H1 (cell line): ENCODE measurements at regions not wholly inside any gene's neighbourhood (a gene's known extent, or its start where the extent isn't known, plus 50 kb on each side); places are given as distances from the start of the nearest gene placed in this dataset.

Experiments
- CTCF ChIA-PET: fragments of 300-600 bp; sonication (Branson Sonifier 250); formaldehyde crosslinking; loops from one replicate; lab custom pipeline; 2021; ENCODE audit not compliant: partially characterized antibody; lab: Charles Lee
- POLR2A ChIA-PET: fragments of 300-600 bp; sonication (Branson Sonifier 250); formaldehyde crosslinking; loops from one replicate; lab custom pipeline; 2021; ENCODE audit warnings: inconsistent platforms; ENCODE audit not compliant: partially characterized antibody; lab: Charles Lee
- DNase-seq, 2 experiments: peaks; one replicate each; pipeline versions ENCODE4 v3.0.0 to v3.0.0-alpha.2; 2010 to 2022; ENCODE audit warnings: low spot score in 2 of 2, low read depth in 1 of 2, mixed read lengths in 1 of 2
- FAIRE-seq: peaks from 2 replicates; lab custom pipeline; 2011; peaks lifted over from hg19 to GRCh38; lab: Jason Lieb, UNC
- H2AFZ ChIP-seq: 2 replicates; pipeline ENCODE4 v1.8.1; 2012; ENCODE audit warnings: low read length, inconsistent platforms
- H2AK5ac ChIP-seq: 2 replicates; pipeline ENCODE4 v1.6.1; 2013; ENCODE audit warnings: low read depth, low read length
- H2BK120ac ChIP-seq: replicated peaks from 2 replicates; pipeline ENCODE3; 2013; ENCODE audit warnings: low read depth, low read length, inconsistent platforms
- H2BK12ac ChIP-seq: 2 replicates; pipeline ENCODE4 v1.6.1; 2013; ENCODE audit warnings: low read depth, low read length
- H2BK15ac ChIP-seq: 2 replicates; pipeline ENCODE4 v1.6.1; 2013; ENCODE audit warnings: low read length
- H2BK20ac ChIP-seq: 2 replicates; pipeline ENCODE4 v1.6.1; 2013; ENCODE audit warnings: low read length
- H2BK5ac ChIP-seq: 2 replicates; pipeline ENCODE4 v1.6.1; 2013; ENCODE audit warnings: low read depth, low read length
- H3K14ac ChIP-seq: 2 replicates; pipeline ENCODE4 v1.6.1; 2013; ENCODE audit warnings: inconsistent platforms; ENCODE audit not compliant: insufficient read length
- H3K18ac ChIP-seq: 2 replicates; pipeline ENCODE4 v1.6.1; 2013; ENCODE audit warnings: low read length; ENCODE audit errors: extremely low read depth
- H3K23ac ChIP-seq: 2 replicates; pipeline ENCODE4 v1.6.1; 2013; ENCODE audit warnings: inconsistent platforms; ENCODE audit not compliant: insufficient read length
- H3K23me2 ChIP-seq: 2 replicates; pipeline ENCODE4 v1.6.1; 2013; ENCODE audit warnings: low read depth, low read length
- H3K27ac ChIP-seq: 2 replicates; pipeline ENCODE4 v1.6.1; 2011; ENCODE audit warnings: low read depth, low read length, inconsistent platforms
- H3K27me3 ChIP-seq, 4 experiments: replicated peaks in 1 of 4; 1 replicate in 1 of 4; 2 replicates in 3 of 4; pipeline versions ENCODE4 v1.6.1 to v1.8.1; 2011 to 2013; ENCODE audit warnings: low read length in 3 of 4, mild to moderate bottlenecking in 3 of 4, inconsistent platforms in 2 of 4, mixed read lengths in 2 of 4, moderate library complexity in 1 of 4; ENCODE audit not compliant: control insufficient read depth in 3 of 4, insufficient read depth in 3 of 4; ENCODE audit errors: extremely low read depth in 1 of 4
- H3K36me3 ChIP-seq, 4 experiments: 2 replicates each; pipeline versions ENCODE4 v1.6.1 to v1.8.1; 2011 to 2013; ENCODE audit warnings: mild to moderate bottlenecking in 4 of 4, low read length in 3 of 4, moderate library complexity in 2 of 4, control low read depth in 1 of 4, inconsistent platforms in 1 of 4; ENCODE audit not compliant: insufficient read depth in 4 of 4, control insufficient read depth in 2 of 4
- H3K4ac ChIP-seq: replicated peaks from 2 replicates; pipeline ENCODE3; 2013; ENCODE audit warnings: low read length, low read depth, mixed read lengths, inconsistent platforms; ENCODE audit not compliant: insufficient read length
- H3K4me1 ChIP-seq, 4 experiments: replicated peaks in 1 of 4; 1 replicate in 1 of 4; 2 replicates in 3 of 4; pipeline versions ENCODE4 v1.6.1 to v1.8.1; 2011 to 2013; ENCODE audit warnings: low read length in 3 of 4, inconsistent platforms in 2 of 4, mixed read lengths in 1 of 4; ENCODE audit not compliant: insufficient read depth in 4 of 4, control insufficient read depth in 3 of 4
- H3K4me2 ChIP-seq, 2 experiments: 2 replicates each; pipeline versions ENCODE4 v1.6.1 to v1.8.1; 2011 to 2013; ENCODE audit warnings: low read depth in 2 of 2, low read length in 2 of 2, control low read depth in 1 of 2, inconsistent platforms in 1 of 2, mild to moderate bottlenecking in 1 of 2; ENCODE audit not compliant: insufficient read depth in 1 of 2
- H3K4me3 ChIP-seq, 4 experiments: fragments of 200-600, 300-600 bp in 1 of 4; sonication (generic), shearing (Covaris generic), sonication (Bioruptor Twin) in 1 of 4; 2 replicates each; pipeline versions ENCODE4 v1.5.1 to v1.8.1; 2011 to 2016; ENCODE audit warnings: low read length in 4 of 4, low read depth in 3 of 4, control low read depth in 2 of 4, inconsistent platforms in 2 of 4, mild to moderate bottlenecking in 2 of 4, mixed read lengths in 1 of 4, moderate library complexity in 1 of 4; ENCODE audit not compliant: insufficient read depth in 2 of 4; ENCODE audit errors: extremely low read depth in 1 of 4
- H3K56ac ChIP-seq: replicated peaks from 2 replicates; pipeline ENCODE3; 2013; ENCODE audit warnings: low read depth, mild to moderate bottlenecking, mixed read lengths, low read length, inconsistent platforms; ENCODE audit not compliant: insufficient read length
- H3K79me1 ChIP-seq: 2 replicates; pipeline ENCODE4 v1.6.1; 2013; ENCODE audit warnings: low read depth, low read length, control low read depth
- H3K79me2 ChIP-seq, 2 experiments: 2 replicates each; pipeline versions ENCODE4 v1.6.1 to v1.8.1; 2012 to 2013; ENCODE audit warnings: low read length in 2 of 2, mild to moderate bottlenecking in 2 of 2, inconsistent platforms in 1 of 2; ENCODE audit not compliant: insufficient read depth in 2 of 2, control insufficient read depth in 1 of 2
- H3K9ac ChIP-seq, 4 experiments: replicated peaks in 1 of 4; 1 replicate in 1 of 4; 2 replicates in 3 of 4; pipeline versions ENCODE4 v1.6.1 to v1.8.1; 2011 to 2013; ENCODE audit warnings: low read depth in 3 of 4, low read length in 3 of 4, control low read depth in 2 of 4, mild to moderate bottlenecking in 2 of 4, moderate library complexity in 2 of 4, inconsistent platforms in 1 of 4; ENCODE audit errors: extremely low read depth in 1 of 4
- H3K9me3 ChIP-seq, 2 experiments: 2 replicates each; pipeline versions ENCODE4 v1.6.1 to v1.8.1; 2012 to 2013; ENCODE audit warnings: mild to moderate bottlenecking in 2 of 2, moderate library complexity in 2 of 2, control low read depth in 1 of 2, inconsistent platforms in 1 of 2, low read depth in 1 of 2, low read length in 1 of 2, mixed read lengths in 1 of 2; ENCODE audit not compliant: insufficient read depth in 2 of 2
- H4K20me1 ChIP-seq, 2 experiments: replicated peaks in 1 of 2; 2 replicates each; pipeline versions ENCODE3 to v1.8.1; 2011 to 2013; ENCODE audit warnings: inconsistent platforms in 2 of 2, low read length in 2 of 2, mild to moderate bottlenecking in 1 of 2; ENCODE audit not compliant: insufficient read depth in 2 of 2, control insufficient read depth in 1 of 2
- H4K5ac ChIP-seq: 2 replicates; pipeline ENCODE4 v1.6.1; 2013; ENCODE audit warnings: low read length, low read depth, mixed read lengths, inconsistent platforms; ENCODE audit not compliant: insufficient read length
- H4K8ac ChIP-seq: 2 replicates; pipeline ENCODE4 v1.8.0; 2013; ENCODE audit warnings: mild to moderate bottlenecking, moderate library complexity, low read length, inconsistent platforms; ENCODE audit not compliant: insufficient read depth; ENCODE audit errors: extremely low read depth
- H4K91ac ChIP-seq: replicated peaks from 2 replicates; pipeline ENCODE3; 2013; ENCODE audit warnings: low read length, mixed read lengths, inconsistent platforms; ENCODE audit not compliant: insufficient read length
- BRCA1 ChIP-seq: IDR thresholded peaks from 2 replicates; pipeline ENCODE4 v1.6.1; 2012; ENCODE audit warnings: low read depth, low read length, improper control_type of control experiment
- CREB1 ChIP-seq: IDR thresholded peaks from 2 replicates; pipeline ENCODE4 v1.6.1; 2012; ENCODE audit warnings: inconsistent platforms
- CTCF ChIP-seq, 3 experiments: IDR thresholded peaks; 1 replicate in 2 of 3; 2 replicates in 1 of 3; pipeline versions ENCODE4 v1.5.1 to v1.6.1; 2011; ENCODE audit warnings: low read length in 3 of 3, mild to moderate bottlenecking in 3 of 3, inconsistent platforms in 2 of 3, low read depth in 1 of 3, moderate library complexity in 1 of 3; ENCODE audit not compliant: insufficient read depth in 1 of 3; ENCODE audit errors: control extremely low read depth in 1 of 3
- E2F6 ChIP-seq: IDR thresholded peaks from 2 replicates; pipeline ENCODE4 v1.6.1; 2012; ENCODE audit warnings: inconsistent platforms
- EZH2 ChIP-seq: fragments of 200-600 bp; sonication (generic); IDR thresholded peaks from 2 replicates; pipeline ENCODE4 v1.7.1; 2012; ENCODE audit warnings: low read depth, mild to moderate bottlenecking, moderate library complexity, low read length, inconsistent platforms; ENCODE audit not compliant: severe bottlenecking
- GABPA ChIP-seq: IDR thresholded peaks from 2 replicates; pipeline ENCODE4 v1.6.1; 2011; ENCODE audit warnings: mild to moderate bottlenecking, low read length, moderate library complexity, borderline replicate concordance; ENCODE audit not compliant: insufficient read depth
- KDM1A ChIP-seq: fragments of 200-600, 300-600 bp; sonication (generic); IDR thresholded peaks from 2 replicates; pipeline ENCODE4 v1.7.1; 2016; ENCODE audit warnings: mild to moderate bottlenecking, low read length, borderline replicate concordance
- KDM4A ChIP-seq: IDR thresholded peaks from one replicate; pipeline ENCODE4 v1.7.1; 2012; ENCODE audit warnings: low read depth, mild to moderate bottlenecking, moderate library complexity, low read length, inconsistent platforms; ENCODE audit not compliant: severe bottlenecking
- POU5F1 ChIP-seq: IDR thresholded peaks from 2 replicates; pipeline ENCODE4 v1.6.1; 2011; ENCODE audit warnings: low read depth, mild to moderate bottlenecking, low read length, moderate library complexity
- TAF7 ChIP-seq: optimal IDR thresholded peaks from 2 replicates; pipeline ENCODE3; 2011; ENCODE audit warnings: low read depth, mild to moderate bottlenecking, inconsistent platforms, low read length, moderate library complexity, borderline replicate concordance
- TBP ChIP-seq: IDR thresholded peaks from 2 replicates; pipeline ENCODE4 v1.6.1; 2011; ENCODE audit warnings: low read depth, low read length, improper control_type of control experiment
- WGBS, 2 experiments: shearing (Covaris generic) in 1 of 2; methylation state at CpG; one replicate each; pipeline versions ENCODE4 v1.1.6 to v1.1.7; 2013 to 2015; ENCODE audit warnings: low lambda C conversion rate in 2 of 2, mixed read lengths in 2 of 2, inconsistent platforms in 1 of 2, low coverage in 1 of 2, missing lambda C conversion rate in 1 of 2; ENCODE audit not compliant: insufficient replicate concordance in 2 of 2, insufficient coverage in 1 of 2, insufficient read length in 1 of 2; ENCODE audit errors: extremely low coverage in 1 of 2, missing lambda C conversion rate in 1 of 2; 5-methylcytosine and 5-hydroxymethylcytosine counted together

GRCh38 chr18:10080372-10080771 lies 166.6 kb downstream of the VAPA start:
- H2BK12ac ChIP-seq, result no peak overlapping the region
- 92% methylated on average over 11 of the region's 11 CpGs; no CpG with 5 or more reads in 1 of the 2 experiments for WGBS, 2 experiments
- H2BK120ac ChIP-seq, result no peak overlapping the region
- no peak overlapping the region for H2BK15ac ChIP-seq
- H2BK5ac ChIP-seq, result no peak overlapping the region
- no peak overlapping the region for H3K14ac ChIP-seq
- no peak overlapping the region for H2AK5ac ChIP-seq
- H3K4ac ChIP-seq, result no peak overlapping the region
- no peak for DNase-seq
- H3K4me2 ChIP-seq, result no peak overlapping the region
- no peak for FAIRE-seq
- H4K20me1 ChIP-seq, result no peaks in the 10 kb centered on the region
- no peaks in the 10 kb centered on the region for H3K36me3 ChIP-seq
- no peak overlapping the region for H3K23ac ChIP-seq
- H3K79me1 ChIP-seq, result no peaks in the 10 kb centered on the region
- H3K18ac ChIP-seq, result no peak overlapping the region
- no peaks in the 10 kb centered on the region for H3K23me2 ChIP-seq
- 0 out of 2 replicates have a peak overlapping the region, but pooled peaks have one; percentile 35 for H4K8ac ChIP-seq
- H3K27ac ChIP-seq, result no peak overlapping the region
- H2BK20ac ChIP-seq, result no peak overlapping the region
- no peak overlapping the region for H2AFZ ChIP-seq
- POLR2A ChIA-PET, result no interaction called here
- CTCF ChIA-PET, result interaction anchor here (1.5 to 1.6 kb wide), 2 partner anchors 48 to 439 kb away, joined by 4 to 7 read pairs; no protein-coding TSS in a partner anchor
- no peak overlapping the region for H3K9ac ChIP-seq
- no peak overlapping the region for H3K4me3 ChIP-seq
- H3K79me2 ChIP-seq, result no peaks in the 10 kb centered on the region
- H3K4me1 ChIP-seq, result no peaks in the 10 kb centered on the region
- peaks cover 9 to 13% of the 10 kb centered on the region in 2 experiments for H3K9me3 ChIP-seq
- no peak overlapping the region for H3K56ac ChIP-seq
- H4K5ac ChIP-seq, result no peak overlapping the region
- no peak overlapping the region for H4K91ac ChIP-seq
- H3K27me3 ChIP-seq, result no peaks in the 10 kb centered on the region
- no peak for TF ChIP-seq GABPA
- no peak for TF ChIP-seq CTCF (IDR thresholded peaks at IDR 0.05; ENCODE audit: control extremely low read depth in 1 of 3, insufficient read depth in 1 of 3, low read depth in 1 of 3, low read length in 3 of 3)
- no peak for TF ChIP-seq KDM1A
- no peak for TF ChIP-seq TBP
- no peak for TF ChIP-seq BRCA1
- TF ChIP-seq E2F6, result no peak
- no peak for TF ChIP-seq KDM4A
- TF ChIP-seq POU5F1, result no peak
- no peak for TF ChIP-seq TAF7
- no peak for TF ChIP-seq CREB1
- no peak for TF ChIP-seq EZH2
